ENCODE measurements at regions not wholly inside any gene's neighbourhood (a gene's known extent, or its start where the extent isn't known, plus 50 kb on each side); places are given as distances from the start of the nearest gene placed in this dataset.

DNA sequence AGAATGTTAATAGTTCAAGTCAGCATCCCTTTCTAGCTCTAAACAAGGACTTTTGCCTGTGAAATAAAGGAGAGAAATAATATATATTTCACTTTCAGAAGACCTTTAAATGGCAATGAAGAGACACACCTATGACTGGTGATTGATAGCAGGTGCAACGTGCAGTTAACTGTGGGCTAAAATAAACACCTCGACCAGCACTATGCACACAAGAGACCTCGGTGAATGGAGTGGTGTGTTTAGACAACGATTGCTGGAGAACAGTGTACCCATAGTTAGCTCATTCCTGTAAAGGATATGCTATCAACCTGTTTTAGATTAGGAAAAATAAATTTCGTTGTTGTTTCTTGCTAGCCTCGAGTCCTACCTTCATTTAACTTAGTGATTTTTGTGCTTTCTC is 143.4 kb downstream of the NR4A2 start:
- TF ChIP-seq, protein P1, sequence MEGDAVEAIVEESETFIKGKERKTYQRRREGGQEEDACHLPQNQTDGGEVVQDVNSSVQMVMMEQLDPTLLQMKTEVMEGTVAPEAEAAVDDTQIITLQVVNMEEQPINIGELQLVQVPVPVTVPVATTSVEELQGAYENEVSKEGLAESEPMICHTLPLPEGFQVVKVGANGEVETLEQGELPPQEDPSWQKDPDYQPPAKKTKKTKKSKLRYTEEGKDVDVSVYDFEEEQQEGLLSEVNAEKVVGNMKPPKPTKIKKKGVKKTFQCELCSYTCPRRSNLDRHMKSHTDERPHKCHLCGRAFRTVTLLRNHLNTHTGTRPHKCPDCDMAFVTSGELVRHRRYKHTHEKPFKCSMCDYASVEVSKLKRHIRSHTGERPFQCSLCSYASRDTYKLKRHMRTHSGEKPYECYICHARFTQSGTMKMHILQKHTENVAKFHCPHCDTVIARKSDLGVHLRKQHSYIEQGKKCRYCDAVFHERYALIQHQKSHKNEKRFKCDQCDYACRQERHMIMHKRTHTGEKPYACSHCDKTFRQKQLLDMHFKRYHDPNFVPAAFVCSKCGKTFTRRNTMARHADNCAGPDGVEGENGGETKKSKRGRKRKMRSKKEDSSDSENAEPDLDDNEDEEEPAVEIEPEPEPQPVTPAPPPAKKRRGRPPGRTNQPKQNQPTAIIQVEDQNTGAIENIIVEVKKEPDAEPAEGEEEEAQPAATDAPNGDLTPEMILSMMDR (IDR thresholded peaks at IDR 0.05): no peak

DNA sequence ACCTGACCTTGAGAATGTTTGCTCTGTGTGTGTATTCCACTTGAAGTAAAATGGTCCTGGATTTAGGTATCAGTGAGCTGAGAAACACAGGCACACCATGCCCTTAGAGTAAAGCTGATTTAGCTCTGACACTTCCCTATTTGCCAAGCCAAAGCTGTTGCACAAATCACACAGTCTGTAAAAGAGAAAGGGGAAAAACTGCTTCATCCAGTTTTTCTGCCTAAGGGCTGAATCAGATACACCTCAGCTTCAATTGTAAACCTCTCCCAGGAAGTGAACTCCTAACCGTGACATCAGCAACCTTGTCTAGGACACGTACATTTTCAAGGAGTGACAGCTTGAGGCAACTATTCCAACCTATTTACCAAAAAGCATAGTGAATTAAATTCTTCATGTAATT is 150.4 kb downstream of the NR4A2 start:
- TF ChIP-seq, protein P1 (IDR thresholded peaks at IDR 0.05): no peak

DNA sequence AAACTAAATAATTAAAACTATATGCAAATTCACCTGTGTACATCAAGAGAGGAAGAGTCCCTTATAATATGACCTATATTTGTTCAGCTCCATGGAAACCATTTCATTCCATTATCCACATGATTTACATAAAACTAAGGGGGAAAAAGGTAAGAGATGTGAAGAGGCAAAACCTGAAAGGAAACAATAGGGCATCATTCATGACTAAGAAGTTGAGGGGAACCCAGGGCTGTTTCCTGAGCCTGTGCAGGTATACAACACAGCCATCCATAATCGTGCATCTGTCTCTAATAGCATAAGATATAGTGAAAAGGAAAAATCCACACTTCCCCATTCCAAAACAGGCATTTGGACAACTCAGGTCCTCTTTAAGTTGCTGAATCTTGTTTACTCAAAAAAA is 151.3 kb downstream of the NR4A2 start:
- TF ChIP-seq, protein P1 (IDR thresholded peaks at IDR 0.05): no peak

DNA sequence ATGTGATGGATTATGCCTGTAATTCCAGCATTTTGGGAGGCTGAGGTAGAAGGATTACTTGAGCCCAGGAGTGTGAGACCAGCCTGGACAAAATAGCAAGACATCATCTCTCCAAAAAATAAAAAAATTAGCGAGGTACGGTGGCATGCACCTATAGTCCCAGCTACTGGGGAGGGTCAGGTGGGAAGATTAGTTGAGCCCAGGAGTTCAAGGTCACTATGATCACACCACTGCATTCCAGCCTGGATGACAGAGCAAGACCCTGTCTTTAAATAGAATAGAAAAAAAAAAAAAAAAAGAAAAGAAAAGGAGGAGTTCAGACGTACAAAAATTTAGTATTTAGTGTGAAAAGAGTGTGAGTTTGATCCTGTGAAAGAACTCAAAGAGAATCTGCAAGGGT is 154.9 kb downstream of the NR4A2 start:
- TF ChIP-seq, protein P1 (IDR thresholded peaks at IDR 0.05): no peak

DNA sequence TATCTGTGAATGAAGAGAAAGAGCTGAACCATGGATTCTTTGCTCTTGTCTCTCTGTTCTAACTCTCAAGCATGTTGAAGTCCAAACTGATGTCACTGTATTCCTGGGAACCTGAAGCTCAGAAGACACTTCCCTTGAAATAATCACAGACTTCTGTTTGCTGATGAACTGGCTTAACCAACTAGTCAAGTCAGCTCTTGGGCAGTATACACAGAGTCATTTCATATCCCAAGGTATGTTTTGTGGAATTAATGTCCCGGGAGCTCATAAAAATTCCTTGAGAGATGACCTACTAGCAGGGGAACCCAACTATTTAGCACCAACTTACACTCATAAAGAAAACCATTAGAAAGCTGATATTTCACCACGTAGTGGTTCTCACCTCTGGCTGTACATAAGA is 156.6 kb downstream of the NR4A2 start:
- TF ChIP-seq, protein P1 (IDR thresholded peaks at IDR 0.05): no peak

DNA sequence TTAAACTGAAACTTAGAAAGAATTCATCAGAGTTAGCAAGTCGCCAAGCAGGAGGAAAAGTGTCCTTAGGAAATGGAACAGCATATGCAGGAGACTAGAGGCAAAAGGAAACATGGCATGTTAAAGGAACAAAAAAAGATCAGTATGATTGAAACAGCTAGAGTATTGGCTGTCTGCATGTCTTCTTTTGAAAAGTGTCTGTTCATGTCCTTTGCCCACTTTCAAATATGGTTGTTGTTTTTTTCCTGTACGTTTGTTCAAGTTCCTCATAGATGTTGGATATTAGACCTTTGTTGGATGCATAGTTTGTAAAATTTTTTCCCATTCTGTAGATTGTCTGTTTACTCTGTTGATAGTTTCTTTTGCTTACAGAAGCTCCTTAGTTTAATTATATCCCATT is 161.6 kb downstream of the NR4A2 start:
- TF ChIP-seq, protein P1 (IDR thresholded peaks at IDR 0.05): no peak

DNA sequence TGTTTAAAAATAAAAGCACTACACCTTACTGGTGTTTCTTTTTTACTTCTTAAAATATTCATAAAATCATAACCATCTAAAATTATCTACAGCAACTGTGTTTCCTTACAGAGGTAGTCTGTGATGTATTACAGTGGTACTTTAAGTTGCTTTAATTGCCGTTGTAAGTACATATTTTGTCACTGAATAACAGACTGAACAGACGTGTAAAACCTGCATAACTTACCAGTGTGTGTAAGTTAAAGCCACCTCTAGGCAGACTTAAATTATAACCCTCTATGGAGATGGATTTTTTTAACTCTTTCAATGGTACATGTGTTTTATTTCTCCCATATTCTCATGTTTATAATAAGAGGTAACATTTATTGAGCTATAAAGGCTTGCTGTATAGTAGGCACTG is 166.8 kb downstream of the NR4A2 start:
- TF ChIP-seq, protein P1 (IDR thresholded peaks at IDR 0.05): no peak

DNA sequence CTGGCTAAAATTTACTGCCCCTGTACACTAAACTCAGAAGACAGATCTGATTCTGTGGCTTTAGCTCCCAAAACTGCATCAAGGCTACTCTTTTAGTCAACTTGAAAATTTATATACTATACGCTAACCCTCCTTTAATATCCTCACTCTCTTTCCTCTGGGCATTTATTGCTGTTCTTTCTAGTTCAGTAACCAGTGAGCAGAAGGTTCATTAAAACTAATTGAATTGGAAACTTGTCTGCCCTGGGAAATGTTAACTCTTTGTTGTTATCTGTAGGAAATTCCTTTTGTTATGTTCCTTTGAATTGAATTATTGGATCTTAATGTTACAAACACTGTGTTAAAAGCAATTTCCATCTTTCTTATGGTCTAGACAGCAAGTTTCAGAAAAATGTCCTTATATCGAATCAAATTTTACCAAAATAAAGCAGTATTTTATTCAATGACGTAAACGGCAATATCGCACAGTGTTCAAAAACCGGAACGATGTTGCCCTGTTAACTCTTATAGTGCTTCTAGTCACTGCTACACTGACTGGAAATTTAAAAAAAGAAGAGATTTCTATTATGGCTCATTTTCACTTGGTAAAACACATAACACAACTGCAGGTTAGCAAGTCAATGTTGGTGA is 168.3 kb downstream of the NR4A2 start:
- TF ChIP-seq, protein P1 (IDR thresholded peaks at IDR 0.05): no peak
